Esophagus muscularis mucosa (tissue), 3 donors: ENCODE measurements at regions not wholly inside any gene's neighbourhood (a gene's known extent, or its start where the extent isn't known, plus 50 kb on each side); places are given as distances from the start of the nearest gene placed in this dataset.

Experiments used
- CTCF ChIP-seq, 3 experiments: fragments of 200-600 bp in 2 of 3; fragments of 450-650 bp in 1 of 3; sonication (generic) in 2 of 3; IDR thresholded peaks; one replicate each; pipeline ENCODE4 v1.5.1; 2017 to 2019; ENCODE audit warnings: antibody characterized with exemption in 3 of 3, mild to moderate bottlenecking in 2 of 3, moderate library complexity in 1 of 3
- POLR2A ChIP-seq: fragments of 450-650 bp; IDR thresholded peaks from one replicate; pipeline ENCODE4 v1.6.1; 2017; ENCODE audit warnings: antibody characterized with exemption, moderate library complexity, mild to moderate bottlenecking, low read depth
- POLR2AphosphoS5 ChIP-seq, 2 donors: sonication (generic); formaldehyde crosslinking; IDR thresholded peaks; one replicate each; pipeline ENCODE4 v1.6.1; 2017; ENCODE audit warnings: antibody characterized with exemption in 2 of 2

GRCh38 chr11:109130910-109131309 is 291.1 kb upstream of the C11orf87 start:
- TF ChIP-seq CTCF (IDR thresholded peaks at IDR 0.05) (no peak), POLR2AphosphoS5 (IDR thresholded peaks at IDR 0.05) (no peak), POLR2A (no peak)
